ENCODE measurements at regions not wholly inside any gene's neighbourhood (a gene's known extent, or its start where the extent isn't known, plus 50 kb on each side); places are given as distances from the start of the nearest gene placed in this dataset.
"Not testable (repeated sequence)": the region's sequence is repeated elsewhere in the genome, so short reads cannot be mapped to it uniquely, and the experiment has no call there.

DNA sequence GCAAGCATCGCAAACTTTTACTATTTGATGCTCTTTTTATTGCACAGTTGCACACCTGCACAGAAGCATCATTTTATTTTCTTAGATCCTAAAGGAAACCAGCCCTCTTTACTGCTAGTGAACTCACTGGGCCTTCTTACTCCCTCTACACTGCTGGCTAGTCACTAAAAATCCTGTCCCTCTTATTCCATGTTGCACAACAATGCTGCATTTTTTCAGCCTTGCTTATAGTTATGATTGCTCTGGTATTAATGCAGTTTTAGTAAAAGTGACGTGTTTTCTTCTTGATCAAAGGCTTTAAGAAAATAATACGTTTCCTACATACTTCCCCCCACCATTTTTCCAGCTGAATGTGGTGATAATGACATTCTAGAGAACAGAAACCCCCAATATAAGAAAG lies 132.9 kb upstream of the FAM3C start:
- Histone ChIP-seq H3K4ac (ENCODE audit: low read depth, low read length) (no peak overlapping the region), H3K4me2 (ENCODE audit: low read length) (no peak overlapping the region), H4K8ac (ENCODE audit: low read depth, low read length) (no peak overlapping the region), H2AK5ac (ENCODE audit: low read length) (no peak overlapping the region), H4K5ac (ENCODE audit: low read length) (no peak overlapping the region), H2BK5ac (ENCODE audit: low read length) (no peak overlapping the region), H3K18ac (ENCODE audit: low read length) (no peak overlapping the region), H3K56ac (ENCODE audit: low read length) (no peak overlapping the region), H3K27me3 (ENCODE audit: insufficient read depth, low read length, poor library complexity) (no peaks in the 10 kb centered on the region), H3K4me3 (ENCODE audit: low read length) (no peak overlapping the region), H2BK120ac (ENCODE audit: low read depth, low read length) (no peak overlapping the region), H3K79me1 (ENCODE audit: low read length) (no peaks in the 10 kb centered on the region), H3K4me1 (ENCODE audit: control insufficient read depth, low read depth, low read length) (no peaks in the 10 kb centered on the region), H3K23ac (ENCODE audit: low read length) (no peak overlapping the region), H3K27ac (ENCODE audit: low read depth, low read length) (no peak overlapping the region), H2BK15ac (replicated peaks; ENCODE audit: low read depth) (no peak overlapping the region), H3K36me3 (ENCODE audit: control insufficient read depth, insufficient read depth, low read length) (no peaks in the 10 kb centered on the region), H3K9ac (ENCODE audit: low read length) (no peak overlapping the region), H3K79me2 (ENCODE audit: control insufficient read depth, insufficient read depth, low read length) (no peaks in the 10 kb centered on the region)
- DNase-seq, result no peak
- WGBS (ENCODE audit: extremely low coverage, insufficient coverage, low lambda C conversion rate), result no CpG with 5 or more reads among the region's 3 CpGs

- H4K8ac ChIP-seq (ENCODE audit: low read depth, low read length); H3K27me3 ChIP-seq (ENCODE audit: insufficient read depth, low read length, poor library complexity); H3K23ac ChIP-seq (ENCODE audit: low read length); H3K36me3 ChIP-seq (ENCODE audit: control insufficient read depth, insufficient read depth, low read length); H3K9ac ChIP-seq (ENCODE audit: low read length); H3K79me2 ChIP-seq (ENCODE audit: control insufficient read depth, insufficient read depth, low read length); H2BK120ac ChIP-seq (ENCODE audit: low read depth, low read length); H3K4ac ChIP-seq (ENCODE audit: low read depth, low read length); H2AK5ac ChIP-seq (ENCODE audit: low read length); H3K56ac ChIP-seq (ENCODE audit: low read length); H2BK15ac ChIP-seq (replicated peaks; ENCODE audit: low read depth); H3K4me2 ChIP-seq (ENCODE audit: low read length); H2BK5ac ChIP-seq (ENCODE audit: low read length); H4K5ac ChIP-seq (ENCODE audit: low read length); H3K27ac ChIP-seq (ENCODE audit: low read depth, low read length); DNase-seq; H3K4me3 ChIP-seq (ENCODE audit: low read length); H3K79me1 ChIP-seq (ENCODE audit: low read length); H3K18ac ChIP-seq (ENCODE audit: low read length); H3K4me1 ChIP-seq (ENCODE audit: control insufficient read depth, low read depth, low read length): not testable (repeated sequence)
- no CpG with 5 or more reads among the region's 3 CpGs for WGBS (ENCODE audit: extremely low coverage, insufficient coverage, low lambda C conversion rate)
Observed at GRCh38 chr7:121526210-121526609, 130.1 kb upstream of the FAM3C start.

- DNase-seq, result no peak
- WGBS (ENCODE audit: extremely low coverage, insufficient coverage, low lambda C conversion rate), result no CpG with 5 or more reads among the region's 4 CpGs
- no peaks in the 10 kb centered on the region for H3K79me2 ChIP-seq (ENCODE audit: control insufficient read depth, insufficient read depth, low read length)
Observed at GRCh38 chr7:121525155-121525819, 129.2 kb upstream of the FAM3C start.

DNA sequence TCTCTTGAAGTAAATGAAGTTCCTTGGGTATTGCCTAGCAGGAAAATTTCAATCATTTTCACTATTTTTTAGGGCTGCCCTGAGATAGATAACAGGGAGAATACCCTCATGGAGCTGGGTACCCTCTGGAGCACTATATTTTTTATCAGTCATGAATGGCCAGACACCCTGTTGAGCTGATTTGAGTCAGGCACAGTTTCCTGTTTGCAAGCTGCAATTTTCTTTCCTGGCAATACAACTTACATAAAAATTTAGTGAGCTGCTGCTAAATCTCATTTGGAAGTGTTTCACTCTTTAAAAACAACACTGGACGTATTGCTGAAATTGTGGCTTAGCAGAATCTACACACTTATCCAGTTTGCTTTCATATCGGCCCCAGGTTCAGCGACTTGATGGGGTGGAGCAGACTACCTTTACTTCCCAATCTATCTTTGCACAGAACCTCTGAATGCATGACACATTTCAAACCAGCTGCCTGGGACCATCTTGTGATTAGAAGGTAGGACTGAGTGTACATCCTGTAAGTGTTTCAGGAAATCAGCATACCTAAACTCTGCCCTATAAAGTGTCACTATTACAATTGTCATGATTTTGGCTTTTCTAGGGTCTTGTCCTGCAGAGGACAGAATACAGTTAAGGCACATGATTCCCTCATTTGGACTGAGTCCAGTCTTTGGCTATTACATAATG lies 125.7 kb upstream of the FAM3C start:
- Histone ChIP-seq H3K27ac (ENCODE audit: low read depth, low read length) (no peak overlapping the region), H3K4me1 (ENCODE audit: control insufficient read depth, low read depth, low read length) (no peaks in the 10 kb centered on the region), H3K56ac (ENCODE audit: low read length) (no peak overlapping the region)

More at GRCh38 chr7:121525155-121525819, 129.2 kb upstream of the FAM3C start:
- no peaks in the 10 kb centered on the region for H3K4me1 ChIP-seq (ENCODE audit: control insufficient read depth, low read depth, low read length)
- no peak overlapping the region for H2BK15ac ChIP-seq (replicated peaks; ENCODE audit: low read depth)
- H3K36me3 ChIP-seq (ENCODE audit: control insufficient read depth, insufficient read depth, low read length), result no peaks in the 10 kb centered on the region
- no peaks in the 10 kb centered on the region for H3K27me3 ChIP-seq (ENCODE audit: insufficient read depth, low read length, poor library complexity)
- H4K5ac ChIP-seq (ENCODE audit: low read length), result no peak overlapping the region
- H3K56ac ChIP-seq (ENCODE audit: low read length), result no peak overlapping the region
- H3K18ac ChIP-seq (ENCODE audit: low read length), result no peak overlapping the region
- no peak overlapping the region for H2BK5ac ChIP-seq (ENCODE audit: low read length)
- no peak overlapping the region for H3K27ac ChIP-seq (ENCODE audit: low read depth, low read length)
- no peak overlapping the region for H3K23ac ChIP-seq (ENCODE audit: low read length)
- H3K4me2 ChIP-seq (ENCODE audit: low read length), result no peak overlapping the region
- no peak overlapping the region for H2AK5ac ChIP-seq (ENCODE audit: low read length)
- H4K8ac ChIP-seq (ENCODE audit: low read depth, low read length), result no peak overlapping the region
- no peak overlapping the region for H3K4me3 ChIP-seq (ENCODE audit: low read length)
- H3K79me1 ChIP-seq (ENCODE audit: low read length), result no peaks in the 10 kb centered on the region
- no peak overlapping the region for H3K4ac ChIP-seq (ENCODE audit: low read depth, low read length)
- no peak overlapping the region for H2BK120ac ChIP-seq (ENCODE audit: low read depth, low read length)
- no peak overlapping the region for H3K9ac ChIP-seq (ENCODE audit: low read length)

DNA sequence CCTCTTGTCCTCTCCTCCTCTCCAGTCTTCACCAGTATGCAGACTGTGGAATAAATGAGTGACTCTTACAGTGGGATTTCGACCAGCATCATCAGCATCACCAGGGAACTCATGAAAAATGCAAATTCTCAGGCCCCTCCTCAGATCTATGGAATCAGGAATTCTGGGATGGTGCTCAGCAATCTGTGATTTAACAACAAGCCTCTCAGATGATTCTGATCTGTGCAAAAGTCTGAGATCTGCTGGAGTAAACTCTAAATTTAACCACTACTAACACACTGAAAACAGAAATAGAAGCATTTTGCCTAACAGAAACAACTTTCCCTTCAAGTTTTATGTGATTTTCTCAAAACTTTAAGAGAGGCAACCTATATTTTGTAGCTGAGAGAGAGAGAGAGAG lies 124.8 kb upstream of the FAM3C start:
- no peak for DNase-seq
- Histone ChIP-seq H4K8ac (ENCODE audit: low read depth, low read length) (no peak overlapping the region), H3K27me3 (ENCODE audit: insufficient read depth, low read length, poor library complexity) (no peaks in the 10 kb centered on the region), H3K27ac (ENCODE audit: low read depth, low read length) (no peak overlapping the region), H3K18ac (ENCODE audit: low read length) (no peak overlapping the region), H2BK15ac (replicated peaks; ENCODE audit: low read depth) (no peak overlapping the region), H2AK5ac (ENCODE audit: low read length) (no peak overlapping the region), H4K5ac (ENCODE audit: low read length) (no peak overlapping the region), H3K79me2 (ENCODE audit: control insufficient read depth, insufficient read depth, low read length) (no peaks in the 10 kb centered on the region), H2BK5ac (ENCODE audit: low read length) (no peak overlapping the region), H3K4me1 (ENCODE audit: control insufficient read depth, low read depth, low read length) (no peaks in the 10 kb centered on the region), H2BK120ac (ENCODE audit: low read depth, low read length) (no peak overlapping the region), H3K56ac (ENCODE audit: low read length) (no peak overlapping the region), H3K9ac (ENCODE audit: low read length) (no peak overlapping the region), H3K23ac (ENCODE audit: low read length) (no peak overlapping the region), H3K4me2 (ENCODE audit: low read length) (no peak overlapping the region), H3K4ac (ENCODE audit: low read depth, low read length) (no peak overlapping the region), H3K36me3 (ENCODE audit: control insufficient read depth, insufficient read depth, low read length) (no peaks in the 10 kb centered on the region), H3K4me3 (ENCODE audit: low read length) (no peak overlapping the region), H3K79me1 (ENCODE audit: low read length) (no peaks in the 10 kb centered on the region)
- WGBS (ENCODE audit: extremely low coverage, insufficient coverage, low lambda C conversion rate), result no CpG with 5 or more reads among the region's 1 CpG

More for the DNA sequence above, 125.7 kb upstream of the FAM3C start:
- Histone ChIP-seq H3K79me2 (ENCODE audit: control insufficient read depth, insufficient read depth, low read length) (no peaks in the 10 kb centered on the region), H3K79me1 (ENCODE audit: low read length) (no peaks in the 10 kb centered on the region), H4K5ac (ENCODE audit: low read length) (no peak overlapping the region), H3K18ac (ENCODE audit: low read length) (no peak overlapping the region), H3K27me3 (ENCODE audit: insufficient read depth, low read length, poor library complexity) (no peaks in the 10 kb centered on the region), H2AK5ac (ENCODE audit: low read length) (no peak overlapping the region), H2BK5ac (ENCODE audit: low read length) (no peak overlapping the region), H3K36me3 (ENCODE audit: control insufficient read depth, insufficient read depth, low read length) (no peaks in the 10 kb centered on the region), H3K23ac (ENCODE audit: low read length) (no peak overlapping the region), H2BK15ac (replicated peaks; ENCODE audit: low read depth) (no peak overlapping the region), H3K4ac (ENCODE audit: low read depth, low read length) (no peak overlapping the region), H3K4me2 (ENCODE audit: low read length) (no peak overlapping the region), H3K4me3 (ENCODE audit: low read length) (no peak overlapping the region), H3K9ac (ENCODE audit: low read length) (no peak overlapping the region), H2BK120ac (ENCODE audit: low read depth, low read length) (no peak overlapping the region), H4K8ac (ENCODE audit: low read depth, low read length) (no peak overlapping the region)
- WGBS (ENCODE audit: extremely low coverage, insufficient coverage, low lambda C conversion rate), result no CpG with 5 or more reads among the region's 3 CpGs
- no peak for DNase-seq

Data from mesendoderm (in vitro differentiated cells).